ENCODE measurements at regions not wholly inside any gene's neighbourhood (a gene's known extent, or its start where the extent isn't known, plus 50 kb on each side); places are given as distances from the start of the nearest gene placed in this dataset.

DNA sequence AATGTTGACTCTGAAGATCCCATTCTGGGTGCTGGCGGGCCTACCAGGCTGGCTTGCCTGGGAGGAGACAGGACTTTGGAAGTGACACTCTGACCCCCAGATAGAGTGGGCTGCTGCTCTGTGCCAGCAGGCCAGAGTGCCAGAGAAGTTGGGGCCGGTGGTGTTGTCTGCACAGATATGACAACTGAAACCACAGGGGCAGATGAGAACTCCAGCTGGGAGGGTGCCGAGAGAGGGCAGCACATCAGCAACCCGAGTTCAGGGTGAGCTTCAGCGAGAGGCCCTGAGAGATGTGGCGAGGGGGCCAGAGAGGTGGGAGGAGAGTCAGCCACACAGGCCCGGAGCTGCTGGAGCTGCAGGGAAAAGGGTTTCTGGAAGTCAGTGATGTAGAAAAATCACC is 193.2 kb upstream of the MGMT start:
- TF ChIP-seq, protein P1, sequence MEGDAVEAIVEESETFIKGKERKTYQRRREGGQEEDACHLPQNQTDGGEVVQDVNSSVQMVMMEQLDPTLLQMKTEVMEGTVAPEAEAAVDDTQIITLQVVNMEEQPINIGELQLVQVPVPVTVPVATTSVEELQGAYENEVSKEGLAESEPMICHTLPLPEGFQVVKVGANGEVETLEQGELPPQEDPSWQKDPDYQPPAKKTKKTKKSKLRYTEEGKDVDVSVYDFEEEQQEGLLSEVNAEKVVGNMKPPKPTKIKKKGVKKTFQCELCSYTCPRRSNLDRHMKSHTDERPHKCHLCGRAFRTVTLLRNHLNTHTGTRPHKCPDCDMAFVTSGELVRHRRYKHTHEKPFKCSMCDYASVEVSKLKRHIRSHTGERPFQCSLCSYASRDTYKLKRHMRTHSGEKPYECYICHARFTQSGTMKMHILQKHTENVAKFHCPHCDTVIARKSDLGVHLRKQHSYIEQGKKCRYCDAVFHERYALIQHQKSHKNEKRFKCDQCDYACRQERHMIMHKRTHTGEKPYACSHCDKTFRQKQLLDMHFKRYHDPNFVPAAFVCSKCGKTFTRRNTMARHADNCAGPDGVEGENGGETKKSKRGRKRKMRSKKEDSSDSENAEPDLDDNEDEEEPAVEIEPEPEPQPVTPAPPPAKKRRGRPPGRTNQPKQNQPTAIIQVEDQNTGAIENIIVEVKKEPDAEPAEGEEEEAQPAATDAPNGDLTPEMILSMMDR (IDR thresholded peaks at IDR 0.05) = no peak
- no peak for TF ChIP-seq EZH2phosphoT487 (IDR thresholded peaks at IDR 0.05)
- no peak for TF ChIP-seq EZH2 (IDR thresholded peaks at IDR 0.05)
